Fibroblast of lung (primary cell): ENCODE measurements at regions not wholly inside any gene's neighbourhood (a gene's known extent, or its start where the extent isn't known, plus 50 kb on each side); places are given as distances from the start of the nearest gene placed in this dataset.

Experiments
- DNase-seq, 2 donors: peaks; one replicate each; pipeline versions ENCODE4 v3.0.0 to v3.0.0-alpha.2; 2010; ENCODE audit warnings: low read depth in 2 of 2
- H2AFZ ChIP-seq: 2 replicates; pipeline ENCODE4 v1.5.1; 2012; ENCODE audit warnings: low read length, control low read depth, inconsistent platforms
- H3K27ac ChIP-seq: 2 replicates; pipeline ENCODE4 v1.5.1; 2011; ENCODE audit warnings: low read length, control low read depth; ENCODE audit not compliant: insufficient read depth
- H3K27me3 ChIP-seq: 2 replicates; pipeline ENCODE4 v1.5.1; 2011; ENCODE audit warnings: mild to moderate bottlenecking, low read length; ENCODE audit not compliant: control insufficient read depth, insufficient read depth
- H3K36me3 ChIP-seq: 2 replicates; pipeline ENCODE4 v1.5.1; 2011; ENCODE audit warnings: low read length; ENCODE audit not compliant: control insufficient read depth, insufficient read depth
- H3K4me1 ChIP-seq: 2 replicates; pipeline ENCODE4 v1.5.1; 2011; ENCODE audit warnings: low read length; ENCODE audit not compliant: control insufficient read depth, insufficient read depth; ENCODE audit errors: extremely low read depth
- H3K4me2 ChIP-seq: 2 replicates; pipeline ENCODE4 v1.5.1; 2011; ENCODE audit warnings: low read length, control low read depth; ENCODE audit not compliant: insufficient read depth; ENCODE audit errors: extremely low read depth
- H3K4me3 ChIP-seq, 4 experiments: fragments of 200-600 bp in 1 of 4; sonication (generic) in 1 of 4; replicated peaks in 1 of 4; 2 replicates each; pipeline ENCODE4 v1.5.1; 2011 to 2016; ENCODE audit warnings: low read length in 4 of 4, low read depth in 3 of 4, mild to moderate bottlenecking in 3 of 4, control low read depth in 2 of 4, inconsistent platforms in 1 of 4, mixed read lengths in 1 of 4; ENCODE audit not compliant: insufficient read depth in 1 of 4; ENCODE audit errors: control extremely low read depth in 1 of 4
- H3K79me2 ChIP-seq: 2 replicates; pipeline ENCODE4 v1.5.1; 2012; ENCODE audit warnings: mild to moderate bottlenecking, low read length, inconsistent platforms; ENCODE audit not compliant: control insufficient read depth, insufficient read depth
- H3K9ac ChIP-seq: 2 replicates; pipeline ENCODE4 v1.5.1; 2011; ENCODE audit warnings: mild to moderate bottlenecking, low read length, control low read depth; ENCODE audit not compliant: insufficient read depth
- H3K9me3 ChIP-seq: 2 replicates; pipeline ENCODE4 v1.5.1; 2012; ENCODE audit warnings: low read depth, low read length; ENCODE audit not compliant: control insufficient read depth, insufficient read depth
- H4K20me1 ChIP-seq: 2 replicates; pipeline ENCODE4 v1.5.1; 2011; ENCODE audit warnings: low read length; ENCODE audit not compliant: control insufficient read depth, insufficient read depth; ENCODE audit errors: extremely low read depth
- EZH2 ChIP-seq: IDR thresholded peaks from 2 replicates; pipeline ENCODE4 v1.5.1; 2012; ENCODE audit warnings: low read length, control low read depth, mild to moderate bottlenecking; ENCODE audit errors: missing control alignments
- TF ChIP-seq, protein P1 (sequence below), 2 donors: IDR thresholded peaks in 1 of 2; conservative IDR thresholded peaks in 1 of 2; 1 replicate in 1 of 2; 2 replicates in 1 of 2; pipeline ENCODE4 v1.5.1; 2011 to 2012; ENCODE audit warnings: low read length in 2 of 2, control low read depth in 1 of 2, inconsistent platforms in 1 of 2, low read depth in 1 of 2, mild to moderate bottlenecking in 1 of 2

DNA sequence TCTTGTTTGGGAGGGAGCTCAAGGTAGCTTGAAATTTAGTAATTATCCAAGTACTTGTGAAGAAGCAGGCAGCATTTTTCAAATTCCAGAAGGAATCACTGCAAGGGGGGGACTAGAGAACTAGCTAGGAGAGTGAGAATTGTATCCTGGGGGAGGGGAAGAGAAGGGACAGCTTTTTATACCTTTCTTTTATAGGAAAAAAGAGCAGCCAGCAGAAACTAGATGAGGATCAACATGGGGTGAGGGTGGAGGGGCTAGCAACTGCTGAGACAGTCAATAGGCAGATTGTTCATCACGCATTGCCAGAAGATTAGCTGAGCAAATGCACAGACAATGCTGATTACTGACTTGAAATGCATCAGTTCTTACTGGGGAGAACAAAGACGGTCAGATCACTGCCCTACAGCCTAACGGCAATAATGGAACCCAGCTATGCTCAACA is 514.3 kb upstream of the CITED2 start:
- H3K79me2 ChIP-seq = no peaks in the 10 kb centered on the region
- no peaks in the 10 kb centered on the region for H4K20me1 ChIP-seq
- peak in 1 of 2 donors; percentile 61 for DNase-seq
- H3K4me2 ChIP-seq = no peak overlapping the region
- H3K27me3 ChIP-seq = no peaks in the 10 kb centered on the region
- H3K4me3 ChIP-seq = no peak overlapping the region
- no peaks in the 10 kb centered on the region for H3K9me3 ChIP-seq
- no peaks in the 10 kb centered on the region for H3K36me3 ChIP-seq
- no peak overlapping the region for H3K9ac ChIP-seq
- no peak overlapping the region for H2AFZ ChIP-seq
- H3K27ac ChIP-seq = no peak overlapping the region
- peaks cover 8% of the 10 kb centered on the region for H3K4me1 ChIP-seq
- TF ChIP-seq, protein P1, sequence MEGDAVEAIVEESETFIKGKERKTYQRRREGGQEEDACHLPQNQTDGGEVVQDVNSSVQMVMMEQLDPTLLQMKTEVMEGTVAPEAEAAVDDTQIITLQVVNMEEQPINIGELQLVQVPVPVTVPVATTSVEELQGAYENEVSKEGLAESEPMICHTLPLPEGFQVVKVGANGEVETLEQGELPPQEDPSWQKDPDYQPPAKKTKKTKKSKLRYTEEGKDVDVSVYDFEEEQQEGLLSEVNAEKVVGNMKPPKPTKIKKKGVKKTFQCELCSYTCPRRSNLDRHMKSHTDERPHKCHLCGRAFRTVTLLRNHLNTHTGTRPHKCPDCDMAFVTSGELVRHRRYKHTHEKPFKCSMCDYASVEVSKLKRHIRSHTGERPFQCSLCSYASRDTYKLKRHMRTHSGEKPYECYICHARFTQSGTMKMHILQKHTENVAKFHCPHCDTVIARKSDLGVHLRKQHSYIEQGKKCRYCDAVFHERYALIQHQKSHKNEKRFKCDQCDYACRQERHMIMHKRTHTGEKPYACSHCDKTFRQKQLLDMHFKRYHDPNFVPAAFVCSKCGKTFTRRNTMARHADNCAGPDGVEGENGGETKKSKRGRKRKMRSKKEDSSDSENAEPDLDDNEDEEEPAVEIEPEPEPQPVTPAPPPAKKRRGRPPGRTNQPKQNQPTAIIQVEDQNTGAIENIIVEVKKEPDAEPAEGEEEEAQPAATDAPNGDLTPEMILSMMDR (conservative IDR thresholded peaks at IDR 0.05 in 1 of 2, IDR thresholded peaks at IDR 0.05 in 1 of 2; ENCODE audit: low read depth in 1 of 2, low read length in 2 of 2) = no peak

DNA sequence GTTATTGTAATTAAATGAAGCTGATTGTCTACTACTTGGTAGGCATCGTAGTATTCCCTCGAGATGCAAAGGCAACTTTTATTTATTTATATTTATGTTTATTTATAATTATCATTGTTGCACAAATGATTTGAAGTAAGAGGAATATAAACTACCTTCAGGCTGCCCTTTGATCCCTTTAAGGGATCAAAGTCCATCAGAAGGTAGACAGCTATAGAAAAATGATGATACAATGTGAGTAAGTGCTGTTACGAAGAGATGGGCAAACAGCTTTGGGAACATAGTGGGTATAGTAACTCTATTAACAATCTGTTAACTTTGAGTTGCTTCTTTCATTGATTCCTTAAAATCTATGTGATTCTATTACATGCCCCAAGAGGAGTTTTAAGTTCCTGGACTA is 512.8 kb upstream of the CITED2 start:
- no peaks in the 10 kb centered on the region for H3K79me2 ChIP-seq
- TF ChIP-seq, protein P1 (conservative IDR thresholded peaks at IDR 0.05 in 1 of 2, IDR thresholded peaks at IDR 0.05 in 1 of 2; ENCODE audit: low read depth in 1 of 2, low read length in 2 of 2) = no peak
- H3K9me3 ChIP-seq = no peaks in the 10 kb centered on the region
- H3K27me3 ChIP-seq = no peaks in the 10 kb centered on the region
- peaks cover 19% of the 10 kb centered on the region for H3K4me1 ChIP-seq
- no peak overlapping the region for H3K4me2 ChIP-seq
- no peak overlapping the region for H3K4me3 ChIP-seq
- H4K20me1 ChIP-seq = no peaks in the 10 kb centered on the region
- H2AFZ ChIP-seq = no peak overlapping the region
- DNase-seq = no peak
- H3K27ac ChIP-seq = no peak overlapping the region
- H3K36me3 ChIP-seq = no peaks in the 10 kb centered on the region
- no peak overlapping the region for H3K9ac ChIP-seq

DNA sequence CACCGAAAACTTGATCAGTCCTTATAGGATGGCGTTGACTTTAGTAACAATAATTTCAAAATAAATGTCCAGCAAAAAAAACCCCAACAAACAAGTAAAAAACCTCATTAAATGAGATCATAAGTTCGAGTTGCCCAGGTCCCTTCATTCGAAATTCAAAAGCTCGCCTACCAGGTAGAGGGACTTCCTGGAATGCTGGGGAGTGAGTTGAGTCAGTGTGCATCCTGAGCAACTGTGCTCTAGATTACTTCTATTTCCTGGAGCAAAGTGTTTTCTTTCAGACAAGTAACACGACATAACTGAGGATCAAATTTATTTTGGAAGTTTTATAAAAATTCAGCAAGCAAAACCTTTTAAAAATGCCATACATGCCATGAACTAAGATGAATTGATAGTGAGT is 511.9 kb upstream of the CITED2 start:
- H3K27ac ChIP-seq = no peak overlapping the region
- DNase-seq = no peak
- no peaks in the 10 kb centered on the region for H4K20me1 ChIP-seq
- H2AFZ ChIP-seq = no peak overlapping the region
- H3K27me3 ChIP-seq = no peaks in the 10 kb centered on the region
- TF ChIP-seq, protein P1 (conservative IDR thresholded peaks at IDR 0.05 in 1 of 2, IDR thresholded peaks at IDR 0.05 in 1 of 2; ENCODE audit: low read depth in 1 of 2, low read length in 2 of 2) = no peak
- no peak for TF ChIP-seq EZH2
- peaks cover 22% of the 10 kb centered on the region for H3K4me1 ChIP-seq
- H3K9ac ChIP-seq = no peak overlapping the region
- no peak overlapping the region for H3K4me3 ChIP-seq
- H3K79me2 ChIP-seq = no peaks in the 10 kb centered on the region
- no peaks in the 10 kb centered on the region for H3K9me3 ChIP-seq
- H3K36me3 ChIP-seq = no peaks in the 10 kb centered on the region
- H3K4me2 ChIP-seq = no peak overlapping the region
